GM19397 (cell line): ENCODE measurements at regions not wholly inside any gene's neighbourhood (a gene's known extent, or its start where the extent isn't known, plus 50 kb on each side); places are given as distances from the start of the nearest gene placed in this dataset.

Experiments used
- ATAC-seq: cut with Tn5 transposase; IDR thresholded peaks from one replicate; pipeline ENCODE4 v1.9.1; 2021; ENCODE audit warnings: mild to moderate bottlenecking, moderate library complexity; ENCODE audit not compliant: unreplicated experiment

DNA sequence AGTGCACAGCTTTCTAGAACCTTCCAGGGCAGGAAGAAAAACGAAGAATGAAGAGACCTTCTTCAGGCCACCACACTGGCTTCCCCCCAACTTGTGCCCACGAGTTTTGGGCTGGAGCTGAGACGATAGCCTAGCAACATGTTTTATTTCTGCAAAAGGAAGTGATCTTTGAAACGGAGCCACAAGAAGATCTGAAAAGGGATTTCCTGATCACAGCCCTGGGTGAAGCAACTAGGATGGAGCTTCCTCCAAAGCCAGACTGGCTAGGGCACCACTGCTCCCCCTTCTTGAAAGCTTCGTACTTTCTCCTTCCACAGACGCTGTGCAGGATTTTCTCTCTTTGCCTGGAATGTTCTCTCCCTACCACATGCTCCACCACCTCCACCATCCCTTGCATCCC is 418.3 kb downstream of the MED13L start:
- ATAC-seq = no peak

GRCh38 chr12:115857923-115858322 is 419.6 kb downstream of the MED13L start:
- no peak for ATAC-seq

GRCh38 chr12:115857160-115857920 is 420.2 kb downstream of the MED13L start:
- ATAC-seq = no peak

- ATAC-seq = no peak
These were observed 425.4 kb downstream of the MED13L start for GRCh38 chr12:115852054-115852453.

DNA sequence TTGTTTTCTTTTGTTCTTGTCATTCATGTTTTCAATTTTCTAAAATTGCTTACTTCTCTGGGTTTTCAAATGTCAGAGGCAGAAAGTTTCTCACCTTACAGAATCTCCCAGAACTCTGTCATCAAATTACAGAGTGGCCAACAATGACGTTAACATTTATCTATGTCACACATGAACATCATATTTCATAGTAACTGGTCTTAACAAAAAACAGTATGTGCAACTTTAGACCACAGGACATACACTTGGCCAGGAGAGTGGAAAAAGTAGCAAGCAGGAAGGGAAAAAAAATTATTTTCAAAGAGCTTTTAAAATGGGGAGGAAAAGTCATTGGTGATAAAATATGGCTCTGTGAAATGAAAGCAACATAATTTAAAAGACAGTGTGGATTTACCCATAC is 426.5 kb downstream of the MED13L start:
- ATAC-seq = no peak

DNA sequence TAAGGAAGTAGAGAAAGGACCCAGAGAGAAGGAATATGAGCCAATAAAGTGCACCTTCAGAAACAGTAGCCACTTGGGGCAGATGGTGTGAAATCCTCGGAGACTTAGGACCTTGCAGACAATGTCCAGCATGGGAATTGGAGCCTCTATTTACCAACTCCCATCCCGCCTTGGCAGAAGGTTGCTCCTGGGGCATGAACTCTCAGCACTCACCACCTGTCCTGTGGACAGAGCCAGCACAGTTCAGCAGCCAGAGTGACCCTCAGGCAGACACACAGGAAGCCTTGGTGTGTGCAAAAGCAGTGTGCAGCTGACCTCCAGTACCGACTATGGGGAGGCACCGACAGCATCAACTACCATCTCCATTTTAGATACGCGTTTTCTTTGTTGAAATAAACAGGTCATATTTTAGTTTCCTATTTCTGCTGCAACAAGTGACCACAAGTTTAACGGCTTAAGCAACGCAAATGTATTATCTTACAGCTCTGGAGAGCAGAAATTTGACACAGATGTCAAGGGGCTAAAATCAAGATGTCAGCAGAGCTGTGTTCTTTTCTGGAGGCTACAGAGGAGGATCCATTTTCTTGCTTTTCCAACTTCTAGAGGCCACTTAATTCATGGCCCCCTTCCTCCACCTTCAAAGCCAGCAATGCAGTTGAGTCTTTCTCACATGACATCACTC is 428.1 kb downstream of the MED13L start:
- ATAC-seq = no peak

- ATAC-seq = no peak
These were observed 430.1 kb downstream of the MED13L start for GRCh38 chr12:115847398-115847797.

DNA sequence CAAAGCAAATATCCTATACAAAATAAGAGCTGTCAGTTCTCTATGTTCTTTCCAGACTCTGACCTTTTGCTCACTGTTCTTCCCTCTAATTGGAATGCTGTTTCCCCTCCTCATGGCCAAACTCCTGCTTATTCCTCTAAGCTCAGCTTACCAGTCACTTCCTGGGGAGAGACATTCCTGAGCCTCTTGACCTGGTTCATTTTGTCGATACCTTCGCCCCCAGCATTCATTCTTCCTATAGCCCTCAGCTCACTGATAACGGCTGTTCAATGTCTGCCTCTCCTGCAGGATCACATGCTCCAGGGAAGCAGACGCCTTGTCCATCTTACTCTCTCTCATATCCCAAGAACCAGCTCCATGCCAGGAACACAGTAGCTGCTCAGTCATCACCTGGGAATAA is 431.0 kb downstream of the MED13L start:
- ATAC-seq = no peak

DNA sequence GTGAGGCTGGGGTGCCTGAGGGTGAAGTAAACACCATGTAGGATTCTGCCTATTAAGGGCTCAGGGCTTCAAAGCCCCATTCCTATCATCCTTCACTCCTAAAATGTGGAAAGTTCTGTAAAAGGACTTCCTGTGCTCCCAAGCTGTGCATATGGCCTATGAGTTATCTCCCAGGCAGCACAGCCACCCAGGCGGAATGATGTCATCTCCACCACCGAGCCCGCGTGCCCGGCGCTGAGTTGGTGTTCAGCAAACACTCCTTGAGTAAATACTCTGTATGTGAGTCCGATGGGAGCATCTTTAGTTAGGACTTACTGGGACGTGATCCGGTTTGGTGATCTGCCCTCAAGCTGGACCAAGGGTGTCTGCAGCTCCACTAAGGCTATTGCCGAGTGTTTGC is 437.3 kb downstream of the MED13L start:
- ATAC-seq = no peak

GRCh38 chr12:115838952-115839351 is 438.5 kb downstream of the MED13L start:
- ATAC-seq = no peak

- ATAC-seq = no peak
These were observed 440.3 kb downstream of the MED13L start for GRCh38 chr12:115837220-115837619.

DNA sequence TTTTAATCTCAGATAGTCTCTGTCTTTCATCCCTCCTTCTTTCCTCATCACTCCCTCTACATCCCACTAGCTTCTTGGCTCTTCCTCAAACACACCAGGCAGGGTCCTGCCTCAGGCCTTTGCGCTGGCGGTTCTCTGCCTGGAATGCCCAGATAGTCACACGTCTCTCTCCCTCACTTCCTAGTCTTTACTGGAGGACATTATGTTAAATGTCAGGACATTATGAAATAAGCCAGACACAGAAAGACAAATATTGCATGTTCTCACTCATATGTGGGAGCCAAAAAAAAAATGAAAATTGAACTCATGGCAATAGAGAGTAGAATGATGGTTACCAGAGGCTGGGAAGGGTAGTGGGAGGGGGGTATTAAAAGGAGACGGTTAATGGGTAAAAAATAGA is 442.0 kb downstream of the MED13L start:
- ATAC-seq = no peak

- no peak for ATAC-seq
These were observed 443.8 kb downstream of the MED13L start for GRCh38 chr12:115833704-115834103.

- ATAC-seq = no peak
These were observed 446.9 kb downstream of the MED13L start for GRCh38 chr12:115830633-115831032.

- no peak for ATAC-seq
These were observed 447.4 kb downstream of the MED13L start for GRCh38 chr12:115830070-115830469.

- no peak for ATAC-seq
These were observed 449.3 kb downstream of the MED13L start for GRCh38 chr12:115828168-115828567.

DNA sequence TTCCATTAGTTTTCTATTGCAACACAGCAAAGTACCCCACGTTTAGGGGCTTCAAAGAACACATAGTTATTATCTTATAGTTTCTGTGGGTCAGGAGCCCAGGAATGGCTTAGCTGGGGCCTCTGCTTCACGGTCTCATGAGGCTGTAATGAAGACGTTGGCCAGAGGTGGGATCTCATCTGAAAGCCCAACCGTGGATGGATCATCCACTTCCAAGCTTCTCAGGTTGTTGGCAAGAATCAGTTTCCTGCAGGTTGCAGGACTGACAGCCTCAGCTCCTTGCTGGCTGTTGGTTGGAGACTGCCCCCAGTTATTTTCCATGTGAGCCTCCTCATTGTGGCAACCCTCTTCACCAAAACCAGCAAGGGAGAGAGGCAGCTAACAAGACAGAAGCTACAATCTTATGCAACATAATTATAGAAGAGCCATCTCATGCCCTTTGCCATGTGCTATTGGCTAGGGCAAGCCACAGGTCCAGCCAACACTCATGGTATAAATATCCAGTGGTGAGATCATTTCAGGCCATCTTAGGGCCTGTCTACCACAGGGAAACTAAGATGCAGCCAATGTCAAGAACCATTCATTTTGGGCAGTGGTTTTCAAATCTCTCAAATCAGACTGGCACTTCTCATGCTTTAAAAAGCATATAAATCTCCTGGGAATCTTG is 452.4 kb downstream of the MED13L start:
- no peak for ATAC-seq

- no peak for ATAC-seq
These were observed 453.9 kb downstream of the MED13L start for GRCh38 chr12:115823635-115824034.

GRCh38 chr12:115820656-115821055 is 456.8 kb downstream of the MED13L start:
- no peak for ATAC-seq

DNA sequence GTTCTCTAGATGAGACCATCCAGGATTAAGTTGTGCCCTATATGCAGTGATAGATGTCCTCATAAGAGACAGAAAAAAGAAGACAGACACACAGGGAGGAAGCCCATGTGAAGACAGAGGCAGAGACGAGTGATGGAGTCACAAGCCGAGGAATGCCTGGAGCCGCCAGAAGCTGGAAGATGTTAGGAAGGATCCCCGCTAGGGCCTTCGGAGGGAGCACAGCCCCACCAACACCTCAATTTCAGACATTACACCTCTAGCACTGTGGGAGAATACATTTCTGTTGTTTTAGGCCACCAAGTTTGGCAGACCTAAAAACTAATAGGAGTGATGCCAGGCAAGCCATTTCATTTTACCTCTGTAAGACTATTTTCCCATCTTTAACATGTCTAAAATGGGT is 458.5 kb downstream of the MED13L start:
- no peak for ATAC-seq

- ATAC-seq = no peak
These were observed 460.1 kb downstream of the MED13L start for GRCh38 chr12:115817389-115817788.

DNA sequence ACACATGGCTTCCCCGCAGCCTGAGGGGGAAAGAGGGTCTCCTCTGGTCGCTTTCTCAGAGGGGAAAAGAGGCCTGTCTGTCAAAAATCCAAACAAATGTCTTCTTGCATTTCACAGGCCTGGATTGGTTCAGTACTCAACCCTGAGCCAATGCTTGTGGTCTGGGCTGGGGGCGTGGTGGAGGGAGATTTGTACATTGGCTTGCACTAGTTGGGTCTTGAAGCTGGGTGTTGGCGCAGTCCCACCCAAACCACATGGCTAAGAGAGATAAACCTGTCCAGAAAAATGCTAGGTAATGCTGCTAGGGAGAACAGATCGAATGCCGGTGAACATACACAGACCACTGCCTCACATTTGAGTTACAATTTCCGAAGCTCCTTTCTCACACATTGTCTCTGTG is 461.6 kb downstream of the MED13L start:
- no peak for ATAC-seq
